ENCODE measurements at regions not wholly inside any gene's neighbourhood (a gene's known extent, or its start where the extent isn't known, plus 50 kb on each side); places are given as distances from the start of the nearest gene placed in this dataset.

DNA sequence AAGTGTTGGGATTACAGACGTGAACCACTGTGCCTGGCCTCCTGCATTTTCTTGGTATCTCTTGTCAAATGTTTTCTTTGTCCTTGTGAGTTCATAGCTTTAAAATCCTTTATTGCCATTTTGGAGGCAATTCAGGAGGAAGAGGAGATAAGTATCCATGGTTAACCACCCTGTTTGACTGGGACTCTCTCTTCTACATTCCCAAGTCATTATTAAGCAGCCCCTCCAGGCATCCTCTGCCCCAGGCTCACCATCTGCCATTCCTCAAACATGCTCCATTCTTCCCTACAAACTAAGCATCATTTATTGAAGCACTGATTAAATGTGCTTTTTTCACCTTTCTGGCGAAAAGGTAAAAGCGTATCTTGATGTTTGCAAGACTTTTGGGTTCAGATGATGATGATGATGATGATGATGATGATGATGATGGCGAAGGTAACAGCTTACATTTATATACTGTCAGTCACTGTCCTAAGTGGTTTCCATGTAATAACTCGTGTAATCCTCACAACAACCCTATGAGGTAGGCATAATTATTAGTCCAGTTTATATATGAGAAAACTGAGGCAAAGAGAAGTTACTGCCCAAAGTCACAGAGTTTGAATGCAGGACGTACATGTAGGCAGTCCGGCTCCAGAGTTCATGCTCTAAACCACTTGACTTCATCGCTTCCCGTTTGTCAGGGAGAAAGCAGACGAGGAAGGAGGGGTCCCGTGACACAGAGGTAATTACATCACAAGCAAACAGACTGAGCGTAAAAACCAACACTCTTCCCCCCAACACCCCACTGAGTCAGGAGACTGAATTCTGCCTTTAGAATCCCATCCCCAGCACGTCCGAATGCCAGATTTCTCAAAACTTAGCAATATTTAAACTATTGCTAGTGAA is 69.7 kb upstream of the ACKR3 start:
- Histone ChIP-seq H3K4me3 (no peak overlapping the region), H3K9me3 (ENCODE audit: control insufficient read depth in 4 of 4, insufficient read depth in 3 of 4, low read length in 3 of 4) (peaks cover 0 to 3% (median 0%) of the 10 kb centered on the region in 4 donors), H3K27me3 (ENCODE audit: control insufficient read depth in 3 of 3, insufficient read depth in 3 of 3, low read length in 2 of 3) (no peaks in the 10 kb centered on the region), H3K4me1 (ENCODE audit: control insufficient read depth in 5 of 5, insufficient read depth in 5 of 5, low read length in 5 of 5) (peaks cover 0 to 1% (median 0%) of the 10 kb centered on the region in 5 donors), H3K9ac (ENCODE audit: insufficient read depth in 1 of 2, low read length in 2 of 2) (no peak overlapping the region), H3K36me3 (ENCODE audit: control insufficient read depth in 4 of 4, insufficient read depth in 4 of 4, low read length in 4 of 4) (no peaks in the 10 kb centered on the region), H3K27ac (ENCODE audit: low read depth in 1 of 2, low read length in 1 of 2) (no peak overlapping the region)
- WGBS, 2 donors: 61 to 74% methylated on average over 14 of the region's 14 CpGs
- ATAC-seq (ENCODE audit: insufficient read depth, low FRiP score): peak; percentile 37
- no peak for TF ChIP-seq CTCF (IDR thresholded peaks at IDR 0.05; ENCODE audit: control extremely low read depth, extremely low read depth)
- no peak for DNase-seq

DNA sequence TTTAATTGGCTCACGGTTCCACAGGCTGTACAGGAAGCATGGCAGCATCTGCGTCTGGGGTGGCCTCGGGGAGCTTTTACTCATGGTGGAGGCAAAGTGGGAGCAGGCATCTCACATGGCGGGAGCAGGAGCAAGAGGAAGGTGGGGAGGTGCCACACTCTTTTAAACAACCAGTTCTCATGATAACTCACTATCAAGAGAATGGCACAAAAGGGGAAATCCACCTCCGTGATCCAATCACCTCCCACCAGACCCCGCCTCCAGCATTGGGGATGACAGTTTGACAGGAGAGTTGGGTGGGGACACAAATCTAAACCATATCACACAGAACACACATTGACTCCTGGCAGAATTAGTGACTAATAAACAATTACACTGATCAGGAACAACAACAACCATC is 68.6 kb upstream of the ACKR3 start:
- ATAC-seq (ENCODE audit: insufficient read depth, low FRiP score): no peak
- Histone ChIP-seq H3K36me3 (ENCODE audit: control insufficient read depth in 4 of 4, insufficient read depth in 4 of 4, low read length in 4 of 4) (no peaks in the 10 kb centered on the region), H3K9ac (ENCODE audit: insufficient read depth in 1 of 2, low read length in 2 of 2) (no peak overlapping the region), H3K27me3 (ENCODE audit: control insufficient read depth in 3 of 3, insufficient read depth in 3 of 3, low read length in 2 of 3) (no peaks in the 10 kb centered on the region), H3K27ac (ENCODE audit: low read depth in 1 of 2, low read length in 1 of 2) (no peak overlapping the region), H3K4me3 (no peak overlapping the region), H3K4me1 (ENCODE audit: control insufficient read depth in 5 of 5, insufficient read depth in 5 of 5, low read length in 5 of 5) (peaks cover 0 to 5% (median 0%) of the 10 kb centered on the region in 5 donors), H3K9me3 (ENCODE audit: control insufficient read depth in 4 of 4, insufficient read depth in 3 of 4, low read length in 3 of 4) (peaks cover 0 to 3% (median 0%) of the 10 kb centered on the region in 4 donors)
- WGBS, 2 donors: 93 to 95% methylated on average over 6 of the region's 6 CpGs
- no peak for DNase-seq
- TF ChIP-seq CTCF (IDR thresholded peaks at IDR 0.05; ENCODE audit: control extremely low read depth, extremely low read depth): no peak

DNA sequence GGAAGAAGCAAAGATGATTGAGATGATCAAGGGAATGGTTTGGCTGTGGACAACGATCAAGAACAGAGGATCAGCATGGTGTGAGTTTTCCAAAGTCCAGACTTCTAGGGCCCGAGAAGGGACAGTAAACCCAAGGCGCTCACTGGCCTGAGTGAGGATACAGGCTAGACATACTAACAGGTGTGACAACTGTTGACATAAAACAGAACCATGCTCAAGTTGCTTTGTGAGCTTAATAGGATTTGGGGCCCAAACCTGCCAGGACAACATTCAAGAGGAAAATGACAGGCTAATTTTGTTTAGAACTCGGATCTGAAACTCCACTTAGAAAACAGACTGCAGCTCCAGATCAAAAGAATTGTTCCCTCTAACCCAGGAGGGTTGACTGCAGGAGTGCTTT is 68.1 kb upstream of the ACKR3 start:
- TF ChIP-seq CTCF (IDR thresholded peaks at IDR 0.05; ENCODE audit: control extremely low read depth, extremely low read depth): no peak
- no peak overlapping the region for H3K27ac ChIP-seq (ENCODE audit: low read depth in 1 of 2, low read length in 1 of 2)
- H3K4me1 ChIP-seq (ENCODE audit: control insufficient read depth in 5 of 5, insufficient read depth in 5 of 5, low read length in 5 of 5): peaks cover 0 to 5% (median 0%) of the 10 kb centered on the region in 5 donors
- DNase-seq (no peak), ATAC-seq (ENCODE audit: insufficient read depth, low FRiP score) (no peak)
- H3K9ac ChIP-seq (ENCODE audit: insufficient read depth in 1 of 2, low read length in 2 of 2): no peak overlapping the region
- H3K36me3 ChIP-seq (ENCODE audit: control insufficient read depth in 4 of 4, insufficient read depth in 4 of 4, low read length in 4 of 4): no peaks in the 10 kb centered on the region
- WGBS, 2 donors: 89 to 92% methylated on average over 4 of the region's 4 CpGs
- H3K9me3 ChIP-seq (ENCODE audit: control insufficient read depth in 4 of 4, insufficient read depth in 3 of 4, low read length in 3 of 4): peaks cover 0 to 3% (median 0%) of the 10 kb centered on the region in 4 donors
- no peaks in the 10 kb centered on the region for H3K27me3 ChIP-seq (ENCODE audit: control insufficient read depth in 3 of 3, insufficient read depth in 3 of 3, low read length in 2 of 3)
- H3K4me3 ChIP-seq: no peak overlapping the region

Measured in lung (tissue), 11 donors.